SK-N-SH treated with all-trans-retinoic acid at 6 μM for 48 hours (cell line): ENCODE measurements at regions not wholly inside any gene's neighbourhood (a gene's known extent, or its start where the extent isn't known, plus 50 kb on each side); places are given as distances from the start of the nearest gene placed in this dataset.

ENCODE experiments used
- ATAC-seq: fragments of 200-7000 bp; cut with Tn5 transposase; 3 replicates; pipeline ENCODE4 v1.9.1; 2020; ENCODE audit warnings: mild to moderate bottlenecking, moderate library complexity
- BACH2 ChIP-seq: fragments of 250-450 bp; sonication (Bioruptor Pico); IDR thresholded peaks from 2 replicates; pipeline ENCODE4 v1.9.0; 2021; ENCODE audit warnings: mild to moderate bottlenecking, borderline replicate concordance
- CSRNP3 ChIP-seq: fragments of 250-450 bp; sonication (Bioruptor Pico); IDR thresholded peaks from 2 replicates; pipeline ENCODE4 v1.5.1; 2021; ENCODE audit warnings: mild to moderate bottlenecking, moderate library complexity
- ESRRG ChIP-seq: fragments of 250-450 bp; sonication (Bioruptor Pico); IDR thresholded peaks from 2 replicates; pipeline ENCODE4 v1.6.1; 2021; ENCODE audit warnings: mild to moderate bottlenecking
- GLIS3 ChIP-seq: fragments of 250-450 bp; sonication (Bioruptor Pico); IDR thresholded peaks from 2 replicates; pipeline ENCODE4 v1.5.0; 2020; ENCODE audit warnings: mild to moderate bottlenecking, moderate library complexity
- ISL1 ChIP-seq: fragments of 250-450 bp; sonication (Bioruptor Pico); IDR thresholded peaks from 2 replicates; pipeline ENCODE4 v2.1.2; 2022; ENCODE audit warnings: mild to moderate bottlenecking, moderate library complexity
- OSR1 ChIP-seq: fragments of 250-450 bp; sonication (Bioruptor Pico); IDR thresholded peaks from 2 replicates; pipeline ENCODE4 v1.8.0; 2022; ENCODE audit warnings: moderate library complexity, mild to moderate bottlenecking, inconsistent platforms
- PATZ1 ChIP-seq: fragments of 250-450 bp; sonication (Bioruptor Pico); IDR thresholded peaks from 2 replicates; pipeline ENCODE4 v1.8.0; 2020; ENCODE audit warnings: mild to moderate bottlenecking, moderate library complexity, borderline replicate concordance
- SNAI2 ChIP-seq: fragments of 250-450 bp; sonication (Bioruptor Pico); IDR thresholded peaks from 2 replicates; pipeline ENCODE4 v1.5.0; 2020; ENCODE audit warnings: mild to moderate bottlenecking, moderate library complexity
- TCF4 ChIP-seq: fragments of 250-450 bp; sonication (Bioruptor Pico); IDR thresholded peaks from 2 replicates; pipeline ENCODE4 v1.8.0; 2021; ENCODE audit warnings: mild to moderate bottlenecking, moderate library complexity, borderline replicate concordance
- TOX ChIP-seq: fragments of 250-450 bp; sonication (Bioruptor Pico); IDR thresholded peaks from 2 replicates; pipeline ENCODE4 v1.8.0; 2021; ENCODE audit warnings: mild to moderate bottlenecking, moderate library complexity, borderline replicate concordance
- TSHZ2 ChIP-seq: fragments of 250-450 bp; sonication (Bioruptor Pico); IDR thresholded peaks from 2 replicates; pipeline ENCODE4 v1.5.0; 2020; ENCODE audit warnings: mild to moderate bottlenecking, moderate library complexity
- ZC3H10 ChIP-seq: fragments of 250-450 bp; sonication (Bioruptor Pico); IDR thresholded peaks from 2 replicates; pipeline ENCODE4 v1.5.1; 2021; ENCODE audit warnings: mild to moderate bottlenecking, moderate library complexity
- ZFP3 ChIP-seq: fragments of 250-450 bp; sonication (Bioruptor Pico); IDR thresholded peaks from 2 replicates; pipeline ENCODE4 v1.5.0; 2020; ENCODE audit warnings: mild to moderate bottlenecking, moderate library complexity
- ZFP30 ChIP-seq: fragments of 450-650 bp; formaldehyde crosslinking; IDR thresholded peaks from 2 replicates; pipeline ENCODE4 v1.5.0; 2022; ENCODE audit warnings: mild to moderate bottlenecking, moderate library complexity
- ZNF565 ChIP-seq: fragments of 450-650 bp; formaldehyde crosslinking; conservative IDR thresholded peaks from 2 replicates; pipeline ENCODE4 v1.5.0; 2020; ENCODE audit warnings: low read depth, mild to moderate bottlenecking, moderate library complexity
- TF ChIP-seq, protein P1 (sequence below): fragments of 250-450 bp; sonication (Bioruptor Pico); IDR thresholded peaks from 2 replicates; pipeline ENCODE4 v1.5.1; 2020; ENCODE audit warnings: low read depth, mild to moderate bottlenecking, moderate library complexity
- TF ChIP-seq, protein P2 (sequence below): fragments of 250-450 bp; sonication (Bioruptor Pico); IDR thresholded peaks from 2 replicates; pipeline ENCODE4 v1.8.0; 2021; ENCODE audit warnings: low read depth, mild to moderate bottlenecking, moderate library complexity, borderline replicate concordance

- TF ChIP-seq BACH2 (CRISPR knock-in tag) (no peak), SNAI2 (CRISPR knock-in tag) (no peak), ZFP3 (CRISPR knock-in tag) (no peak), CSRNP3 (CRISPR knock-in tag) (no peak), PATZ1 (CRISPR knock-in tag) (no peak), OSR1 (CRISPR knock-in tag) (no peak), TOX (CRISPR knock-in tag) (no peak), ESRRG (CRISPR knock-in tag) (no peak), GLIS3 (CRISPR knock-in tag) (no peak), ISL1 (CRISPR knock-in tag) (no peak), ZC3H10 (no peak), ZNF565 (CRISPR knock-in tag) (no peak), TSHZ2 (no peak), ZFP30 (CRISPR knock-in tag) (no peak)
- TF ChIP-seq, protein P1, sequence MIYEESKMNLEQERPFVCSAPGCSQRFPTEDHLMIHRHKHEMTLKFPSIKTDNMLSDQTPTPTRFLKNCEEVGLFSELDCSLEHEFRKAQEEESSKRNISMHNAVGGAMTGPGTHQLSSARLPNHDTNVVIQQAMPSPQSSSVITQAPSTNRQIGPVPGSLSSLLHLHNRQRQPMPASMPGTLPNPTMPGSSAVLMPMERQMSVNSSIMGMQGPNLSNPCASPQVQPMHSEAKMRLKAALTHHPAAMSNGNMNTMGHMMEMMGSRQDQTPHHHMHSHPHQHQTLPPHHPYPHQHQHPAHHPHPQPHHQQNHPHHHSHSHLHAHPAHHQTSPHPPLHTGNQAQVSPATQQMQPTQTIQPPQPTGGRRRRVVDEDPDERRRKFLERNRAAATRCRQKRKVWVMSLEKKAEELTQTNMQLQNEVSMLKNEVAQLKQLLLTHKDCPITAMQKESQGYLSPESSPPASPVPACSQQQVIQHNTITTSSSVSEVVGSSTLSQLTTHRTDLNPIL (CRISPR knock-in tag) = no peak
- TF ChIP-seq, protein P2, sequence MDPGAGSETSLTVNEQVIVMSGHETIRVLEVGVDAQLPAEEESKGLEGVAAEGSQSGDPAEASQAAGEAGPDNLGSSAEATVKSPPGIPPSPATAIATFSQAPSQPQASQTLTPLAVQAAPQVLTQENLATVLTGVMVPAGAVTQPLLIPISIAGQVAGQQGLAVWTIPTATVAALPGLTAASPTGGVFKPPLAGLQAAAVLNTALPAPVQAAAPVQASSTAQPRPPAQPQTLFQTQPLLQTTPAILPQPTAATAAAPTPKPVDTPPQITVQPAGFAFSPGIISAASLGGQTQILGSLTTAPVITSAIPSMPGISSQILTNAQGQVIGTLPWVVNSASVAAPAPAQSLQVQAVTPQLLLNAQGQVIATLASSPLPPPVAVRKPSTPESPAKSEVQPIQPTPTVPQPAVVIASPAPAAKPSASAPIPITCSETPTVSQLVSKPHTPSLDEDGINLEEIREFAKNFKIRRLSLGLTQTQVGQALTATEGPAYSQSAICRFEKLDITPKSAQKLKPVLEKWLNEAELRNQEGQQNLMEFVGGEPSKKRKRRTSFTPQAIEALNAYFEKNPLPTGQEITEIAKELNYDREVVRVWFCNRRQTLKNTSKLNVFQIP (CRISPR knock-in tag) = no peak
- no peak for ATAC-seq
Observed at GRCh38 chr12:114141921-114142564, 175.9 kb upstream of the RBM19 start.

GRCh38 chr12:114140576-114140975 is 174.5 kb upstream of the RBM19 start:
- no peak for ATAC-seq
- TF ChIP-seq ZFP3 (CRISPR knock-in tag) (no peak), TCF4 (no peak)

- no peak for TF ChIP-seq ZFP3 (CRISPR knock-in tag)
- TF ChIP-seq ISL1 (CRISPR knock-in tag) = no peak
- TF ChIP-seq, protein P2 (CRISPR knock-in tag) = no peak
- TF ChIP-seq, protein P1 (CRISPR knock-in tag) = no peak
- no peak for ATAC-seq
Observed at GRCh38 chr12:114136631-114137030, 170.5 kb upstream of the RBM19 start.
